Activated CD8-positive, alpha-beta memory T cell treated with anti-CD3 and anti-CD28 coated beads, Interleukin-2, amount 50 U/mL, for 48 hours (primary cell): ENCODE measurements at regions not wholly inside any gene's neighbourhood (a gene's known extent, or its start where the extent isn't known, plus 50 kb on each side); places are given as distances from the start of the nearest gene placed in this dataset.

ENCODE experiments used
- DNase-seq: peaks from one replicate; pipeline ENCODE4 v3.0.0-alpha.2; 2020

- DNase-seq: peak; percentile 96
Measured at GRCh38 chr9:135412315-135413085, 67.1 kb upstream of the PPP1R26 start.

DNA sequence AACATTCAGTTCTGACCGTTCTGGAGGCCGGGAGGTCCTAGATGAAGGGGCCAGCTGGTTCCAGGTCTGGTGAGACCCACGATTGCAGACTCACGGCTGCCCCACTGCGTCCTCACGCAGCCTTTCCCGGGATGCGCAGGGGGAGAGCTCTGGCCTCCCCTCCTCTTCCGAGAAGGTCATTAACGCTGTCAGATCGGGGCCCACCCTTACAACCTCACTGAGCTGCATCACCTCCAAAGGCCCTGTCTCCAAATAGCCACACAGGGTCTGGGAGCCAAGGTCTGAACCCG is 66.6 kb upstream of the PPP1R26 start:
- no peak for DNase-seq

DNA sequence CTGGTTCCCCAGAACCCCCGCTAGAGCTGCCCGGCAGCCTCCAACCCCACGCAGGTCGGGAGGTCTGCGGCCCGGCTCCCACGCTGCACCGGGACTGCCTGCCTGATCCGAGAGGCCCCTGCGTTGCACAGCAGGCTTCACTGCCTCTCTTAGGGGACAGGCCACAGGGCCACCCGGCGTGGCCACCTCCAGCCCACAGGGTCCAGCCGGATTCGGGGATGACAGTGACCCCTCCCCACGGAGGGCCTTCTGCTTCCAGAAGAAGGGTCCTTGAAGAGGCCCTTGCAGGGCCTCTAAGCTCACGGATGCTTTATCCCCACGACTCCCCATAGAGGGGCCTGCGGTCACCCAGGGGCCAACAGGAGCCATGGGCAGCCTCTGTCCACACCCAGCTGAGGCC is 66.1 kb upstream of the PPP1R26 start:
- no peak for DNase-seq

GRCh38 chr9:135414293-135414692 is 65.3 kb upstream of the PPP1R26 start:
- DNase-seq: no peak

GRCh38 chr9:135415586-135415985 is 64.0 kb upstream of the PPP1R26 start:
- DNase-seq: no peak

DNA sequence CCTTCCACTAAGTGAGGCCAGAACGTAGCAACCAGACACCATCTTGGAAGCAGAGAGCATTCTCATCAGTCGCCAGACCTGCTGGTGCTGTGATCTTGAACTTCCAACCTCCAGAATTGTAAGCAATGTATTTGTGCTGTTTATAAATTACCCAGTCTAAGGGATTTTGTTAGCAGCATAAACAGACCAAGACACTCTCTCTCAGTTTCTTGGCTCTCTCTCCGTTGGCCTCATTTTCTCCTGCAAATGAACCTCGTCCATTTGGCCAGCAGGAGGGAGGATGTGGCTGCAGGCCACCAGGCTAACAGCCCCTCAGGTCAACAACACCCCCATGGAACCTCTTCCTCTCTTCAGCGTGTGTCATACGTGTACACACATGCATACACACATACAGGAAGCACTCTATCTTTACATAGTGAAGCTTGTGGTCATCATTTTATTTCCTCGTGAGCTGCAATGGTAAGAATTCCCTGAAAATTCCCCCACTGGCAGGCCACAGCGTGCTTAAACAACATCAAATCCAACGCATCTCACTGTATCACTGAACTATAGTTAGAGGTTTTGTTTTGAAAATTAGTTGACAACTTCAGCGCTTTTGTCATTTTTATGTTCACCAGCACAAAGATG is 62.8 kb upstream of the PPP1R26 start:
- no peak for DNase-seq

GRCh38 chr9:135418161-135418560 is 61.4 kb upstream of the PPP1R26 start:
- DNase-seq: no peak

GRCh38 chr9:135419106-135419505 is 60.5 kb upstream of the PPP1R26 start:
- DNase-seq: no peak

- no peak for DNase-seq
Measured at GRCh38 chr9:135422341-135422944, 57.1 kb upstream of the PPP1R26 start.

- no peak for DNase-seq
Measured at GRCh38 chr9:135423725-135424124, 55.9 kb upstream of the PPP1R26 start.
